ENCODE measurements at regions not wholly inside any gene's neighbourhood (a gene's known extent, or its start where the extent isn't known, plus 50 kb on each side); places are given as distances from the start of the nearest gene placed in this dataset.
"Not testable (repeated sequence)": the region's sequence is repeated elsewhere in the genome, so short reads cannot be mapped to it uniquely, and the experiment has no call there.

- ATAC-seq (ENCODE audit: insufficient read depth, low read depth) (no peak), DNase-seq (no peak)
- no peaks in the 10 kb centered on the region for H3K79me2 ChIP-seq (ENCODE audit: insufficient read depth, low read length)
- no peaks in the 10 kb centered on the region for H3K4me1 ChIP-seq (ENCODE audit: insufficient read depth, low read length)
- no peak overlapping the region for H3K4me3 ChIP-seq (ENCODE audit: low read depth in 1 of 2, low read length in 2 of 2)
- H3K27ac ChIP-seq (ENCODE audit: low read length) = no peak overlapping the region
- TF ChIP-seq EZH2 (IDR thresholded peaks at IDR 0.05; ENCODE audit: borderline replicate concordance, low read depth, low read length, severe bottlenecking) = no peak
- TF ChIP-seq CTCF (IDR thresholded peaks at IDR 0.05; ENCODE audit: borderline replicate concordance, extremely low read depth, low read length, poor library complexity, severe bottlenecking) = no peak
- H3K36me3 ChIP-seq (ENCODE audit: insufficient read depth, low read length) = no peaks in the 10 kb centered on the region
- no peak overlapping the region for H3K9ac ChIP-seq (ENCODE audit: low read depth, low read length)
- H3K4me2 ChIP-seq (ENCODE audit: insufficient read depth, low read length) = no peak overlapping the region
- H3K9me3 ChIP-seq (ENCODE audit: insufficient read depth, low read length, severe bottlenecking) = no peaks in the 10 kb centered on the region
- H3K27me3 ChIP-seq (ENCODE audit: insufficient read depth, low read length, poor library complexity) = peaks cover 13% of the 10 kb centered on the region
- H2AFZ ChIP-seq (ENCODE audit: low read depth, low read length) = no peak overlapping the region
- H4K20me1 ChIP-seq (ENCODE audit: insufficient read depth, low read length) = no peaks in the 10 kb centered on the region
Observed at GRCh38 chr14:57150449-57150848, 118.3 kb downstream of the EXOC5 start.

GRCh38 chr14:57139173-57139572 lies 129.5 kb downstream of the EXOC5 start:
- H3K4me2 ChIP-seq (ENCODE audit: insufficient read depth, low read length) = no peak overlapping the region
- no peak for TF ChIP-seq EZH2 (IDR thresholded peaks at IDR 0.05; ENCODE audit: borderline replicate concordance, low read depth, low read length, severe bottlenecking)
- no peak for TF ChIP-seq CTCF (IDR thresholded peaks at IDR 0.05; ENCODE audit: borderline replicate concordance, extremely low read depth, low read length, poor library complexity, severe bottlenecking)
- H3K9ac ChIP-seq (ENCODE audit: low read depth, low read length) = no peak overlapping the region
- ATAC-seq (ENCODE audit: insufficient read depth, low read depth) = no peak
- no peaks in the 10 kb centered on the region for H3K4me1 ChIP-seq (ENCODE audit: insufficient read depth, low read length)
- no peaks in the 10 kb centered on the region for H3K36me3 ChIP-seq (ENCODE audit: insufficient read depth, low read length)
- no peaks in the 10 kb centered on the region for H4K20me1 ChIP-seq (ENCODE audit: insufficient read depth, low read length)
- no peak for DNase-seq
- no peak overlapping the region for H2AFZ ChIP-seq (ENCODE audit: low read depth, low read length)
- H3K4me3 ChIP-seq (ENCODE audit: low read depth in 1 of 2, low read length in 2 of 2) = no peak overlapping the region
- H3K79me2 ChIP-seq (ENCODE audit: insufficient read depth, low read length) = no peaks in the 10 kb centered on the region
- H3K27me3 ChIP-seq (ENCODE audit: insufficient read depth, low read length, poor library complexity) = peaks cover 15% of the 10 kb centered on the region
- H3K9me3 ChIP-seq (ENCODE audit: insufficient read depth, low read length, severe bottlenecking) = no peaks in the 10 kb centered on the region
- no peak overlapping the region for H3K27ac ChIP-seq (ENCODE audit: low read length)

GRCh38 chr14:57136669-57137328 lies 131.9 kb downstream of the EXOC5 start:
- no peak overlapping the region for H3K4me2 ChIP-seq (ENCODE audit: insufficient read depth, low read length)
- no peak overlapping the region for H3K9ac ChIP-seq (ENCODE audit: low read depth, low read length)
- no peaks in the 10 kb centered on the region for H3K79me2 ChIP-seq (ENCODE audit: insufficient read depth, low read length)
- ATAC-seq (ENCODE audit: insufficient read depth, low read depth) (no peak), DNase-seq (no peak)
- H4K20me1 ChIP-seq (ENCODE audit: insufficient read depth, low read length) = no peaks in the 10 kb centered on the region
- H3K9me3 ChIP-seq (ENCODE audit: insufficient read depth, low read length, severe bottlenecking) = no peaks in the 10 kb centered on the region
- no peak overlapping the region for H2AFZ ChIP-seq (ENCODE audit: low read depth, low read length)
- no peaks in the 10 kb centered on the region for H3K36me3 ChIP-seq (ENCODE audit: insufficient read depth, low read length)
- TF ChIP-seq CTCF (IDR thresholded peaks at IDR 0.05; ENCODE audit: borderline replicate concordance, extremely low read depth, low read length, poor library complexity, severe bottlenecking) (no peak), EZH2 (IDR thresholded peaks at IDR 0.05; ENCODE audit: borderline replicate concordance, low read depth, low read length, severe bottlenecking) (no peak)
- no peaks in the 10 kb centered on the region for H3K4me1 ChIP-seq (ENCODE audit: insufficient read depth, low read length)
- no peak overlapping the region for H3K4me3 ChIP-seq (ENCODE audit: low read depth in 1 of 2, low read length in 2 of 2)
- H3K27ac ChIP-seq (ENCODE audit: low read length) = no peak overlapping the region
- peaks cover 17% of the 10 kb centered on the region for H3K27me3 ChIP-seq (ENCODE audit: insufficient read depth, low read length, poor library complexity)

- not testable (repeated sequence) for H3K36me3 ChIP-seq (ENCODE audit: insufficient read depth, low read length); ATAC-seq (ENCODE audit: insufficient read depth, low read depth); H3K79me2 ChIP-seq (ENCODE audit: insufficient read depth, low read length); H3K4me3 ChIP-seq (ENCODE audit: low read depth in 1 of 2, low read length in 2 of 2); H3K9ac ChIP-seq (ENCODE audit: low read depth, low read length); H3K4me2 ChIP-seq (ENCODE audit: insufficient read depth, low read length); H3K27me3 ChIP-seq (ENCODE audit: insufficient read depth, low read length, poor library complexity); DNase-seq; H2AFZ ChIP-seq (ENCODE audit: low read depth, low read length); H3K9me3 ChIP-seq (ENCODE audit: insufficient read depth, low read length, severe bottlenecking); H3K4me1 ChIP-seq (ENCODE audit: insufficient read depth, low read length); H3K27ac ChIP-seq (ENCODE audit: low read length); H4K20me1 ChIP-seq (ENCODE audit: insufficient read depth, low read length)
Observed at GRCh38 chr14:57127809-57128208, 140.9 kb downstream of the EXOC5 start.

All from DND-41 (cell line).